GM21390 (cell line): ENCODE measurements at regions not wholly inside any gene's neighbourhood (a gene's known extent, or its start where the extent isn't known, plus 50 kb on each side); places are given as distances from the start of the nearest gene placed in this dataset.

Experiments
- ATAC-seq: cut with Tn5 transposase; IDR thresholded peaks from one replicate; pipeline ENCODE4 v1.9.1; 2021; ENCODE audit not compliant: unreplicated experiment

DNA sequence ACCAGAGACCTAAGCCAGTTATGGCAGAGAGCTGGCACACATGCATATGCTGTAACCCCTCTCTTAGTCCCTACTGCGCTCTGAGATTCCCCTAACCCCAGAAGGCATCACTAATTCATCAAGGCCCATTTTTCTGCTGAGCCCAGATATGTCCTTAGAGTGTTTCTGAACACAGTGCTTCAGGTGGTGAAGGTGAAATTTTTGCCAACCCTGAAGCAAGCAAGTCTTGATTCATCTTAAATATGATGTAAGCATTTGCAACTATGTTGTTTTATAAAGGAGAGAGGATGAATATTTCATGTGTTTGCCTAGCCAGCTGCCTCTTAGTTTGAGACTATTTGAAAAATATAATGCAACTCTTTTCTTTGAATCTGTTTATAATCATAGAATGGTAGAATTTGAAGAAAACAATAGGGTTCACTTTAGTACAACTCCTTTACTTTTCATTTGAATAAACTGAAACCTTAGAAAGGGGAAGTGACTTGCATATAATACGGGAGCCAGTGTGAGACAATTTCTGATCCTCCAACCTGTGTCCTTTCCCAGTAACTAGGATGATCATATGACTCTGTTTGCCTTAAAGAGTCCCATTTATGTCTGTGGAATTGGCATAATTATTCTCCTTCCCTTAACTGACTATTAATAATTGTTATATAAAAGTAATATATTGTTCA lies 194.3 kb upstream of the MTNR1B start:
- peak; percentile 59 for ATAC-seq

DNA sequence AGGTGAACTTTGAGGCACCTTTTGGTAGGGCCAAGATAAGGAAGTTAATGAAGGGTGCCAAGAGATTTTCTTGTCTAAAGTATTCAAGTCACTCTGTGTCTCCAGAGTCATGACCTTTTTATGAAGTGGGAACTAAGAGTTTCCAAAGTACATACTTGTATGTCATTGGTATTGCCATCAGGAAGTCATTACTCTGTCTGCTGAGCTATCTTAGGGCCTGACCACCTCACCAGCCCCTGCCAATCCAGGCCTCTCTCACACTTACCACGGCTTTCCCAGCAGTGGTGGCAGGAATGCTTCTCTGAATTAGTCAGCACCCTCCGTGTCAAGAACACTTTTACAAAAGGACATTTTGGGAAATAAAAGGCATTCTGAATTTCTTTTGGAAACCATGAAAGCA lies 192.8 kb upstream of the MTNR1B start:
- ATAC-seq: no peak

- ATAC-seq: no peak
These were observed 189.7 kb upstream of the MTNR1B start for GRCh38 chr11:92779746-92780145.

DNA sequence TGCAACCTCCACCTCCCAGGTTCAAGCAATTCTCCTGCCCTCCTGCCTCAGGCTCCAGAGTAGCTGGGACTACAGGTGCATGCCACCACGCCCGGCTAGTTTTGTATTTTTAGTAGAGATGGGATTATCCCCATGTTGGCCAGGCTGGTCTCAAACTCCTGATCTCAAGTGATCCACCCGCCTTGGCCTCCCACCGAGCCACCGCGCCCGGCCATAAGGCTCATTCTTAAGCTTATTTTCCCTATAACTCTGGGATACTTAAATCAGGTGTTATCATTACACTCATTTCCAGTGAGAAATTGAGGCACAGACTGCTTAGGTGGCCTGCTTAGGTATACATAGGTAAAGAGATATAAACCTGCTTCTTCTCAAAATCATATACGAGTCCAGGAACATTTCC lies 188.3 kb upstream of the MTNR1B start:
- no peak for ATAC-seq

DNA sequence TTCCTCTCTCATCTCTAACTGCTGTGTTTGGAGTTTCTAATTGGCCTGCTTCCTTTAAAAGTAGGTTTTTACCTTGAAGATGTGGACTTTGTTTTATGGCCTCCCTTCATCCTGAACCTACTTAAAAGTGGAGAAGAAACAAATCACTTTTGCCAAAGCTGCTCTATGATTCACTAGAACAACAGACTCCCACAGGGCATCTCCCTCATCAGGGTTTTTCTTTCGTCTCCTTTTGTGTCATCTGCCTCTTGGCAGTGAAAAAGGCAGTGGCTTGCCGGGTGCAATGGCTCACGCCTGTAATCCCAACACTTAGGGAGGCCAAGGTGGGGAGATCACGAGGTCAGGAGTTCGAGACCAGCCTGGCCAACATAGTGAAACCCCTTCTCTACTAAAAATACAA lies 186.6 kb upstream of the MTNR1B start:
- ATAC-seq: no peak

GRCh38 chr11:92784331-92784730 lies 185.1 kb upstream of the MTNR1B start:
- no peak for ATAC-seq

DNA sequence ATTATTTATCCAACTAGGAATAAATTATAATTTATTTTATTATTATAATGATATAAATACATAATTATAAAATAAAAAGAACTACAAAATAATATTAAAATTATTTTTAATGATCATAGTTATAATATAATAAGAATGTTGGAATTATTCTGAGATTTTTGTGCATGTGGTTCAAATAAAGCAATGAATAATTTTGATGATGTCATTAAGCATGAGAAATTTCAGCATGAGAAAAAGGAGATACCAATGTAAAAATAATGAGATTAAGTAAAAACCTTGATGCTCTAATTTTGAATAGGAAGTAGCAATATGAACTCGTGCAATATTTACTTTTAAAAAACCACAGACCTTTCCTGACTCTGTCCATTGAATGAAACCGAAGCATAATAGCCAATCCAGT lies 181.8 kb upstream of the MTNR1B start:
- no peak for ATAC-seq

DNA sequence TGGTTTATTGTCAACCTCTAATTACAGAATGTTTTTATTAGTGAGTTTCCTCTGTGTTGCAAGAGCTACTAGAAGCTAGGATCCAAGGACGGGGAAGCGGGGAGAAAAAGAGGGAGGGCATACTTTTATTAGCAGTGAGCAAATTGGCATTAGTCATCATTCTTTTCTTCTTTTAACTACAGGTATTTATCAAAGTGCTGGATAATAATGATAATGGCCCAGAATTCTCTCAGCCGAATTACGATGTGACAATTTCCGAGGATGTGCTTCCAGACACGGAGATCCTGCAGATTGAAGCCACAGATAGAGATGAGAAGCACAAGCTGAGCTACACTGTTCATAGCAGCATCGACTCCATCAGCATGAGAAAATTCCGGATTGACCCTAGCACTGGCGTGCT lies 179.7 kb upstream of the MTNR1B start:
- ATAC-seq: no peak

DNA sequence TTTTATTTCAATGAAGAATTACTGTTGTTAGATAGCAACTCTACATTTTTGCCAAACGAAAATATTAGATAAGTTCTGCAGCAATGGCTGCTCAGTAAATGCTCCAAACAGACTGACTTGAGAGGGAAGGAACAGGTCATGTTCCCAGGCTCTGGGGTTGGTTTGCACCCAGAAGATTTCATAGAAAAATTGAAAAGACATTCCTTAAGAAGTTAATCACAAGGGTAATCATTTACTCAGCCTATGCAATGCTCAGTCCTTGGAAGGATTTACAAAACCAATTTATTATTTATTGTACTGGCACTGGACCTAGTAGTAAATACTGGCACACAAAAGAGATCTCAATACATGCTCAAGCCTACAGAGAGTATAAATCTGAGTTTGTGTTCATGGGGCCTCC lies 179.1 kb upstream of the MTNR1B start:
- ATAC-seq: no peak

DNA sequence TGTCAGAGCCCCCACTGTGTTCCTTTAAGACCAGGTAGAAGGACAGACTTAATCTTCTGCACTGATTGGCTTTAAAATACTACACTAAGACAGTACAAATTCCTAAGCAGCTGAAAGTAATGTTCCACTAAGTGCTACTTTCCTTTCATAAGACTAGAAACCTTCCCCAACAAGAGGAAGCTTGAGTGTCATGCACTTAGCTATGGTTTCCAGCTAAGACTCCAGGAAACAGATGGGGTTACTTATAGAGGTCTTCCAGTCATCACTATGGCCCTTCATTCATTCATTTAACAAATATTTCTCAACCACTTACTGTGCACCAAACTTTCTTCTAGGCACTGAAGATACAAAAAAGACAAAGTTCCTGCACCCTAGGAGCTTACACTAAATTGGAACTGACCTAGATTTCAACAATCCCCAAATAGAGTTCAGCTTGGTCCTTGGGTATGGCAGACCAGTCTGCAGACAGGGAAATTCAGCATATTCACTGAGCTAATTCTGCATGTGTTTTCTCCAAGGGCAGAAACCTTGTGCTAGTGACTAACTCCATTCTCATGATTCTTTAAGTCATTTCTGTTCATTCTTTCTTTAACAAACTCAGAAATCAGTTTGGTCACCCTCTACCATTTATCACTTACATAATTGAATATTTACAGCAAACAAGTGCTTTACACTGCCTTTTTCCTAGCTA lies 178.4 kb upstream of the MTNR1B start:
- no peak for ATAC-seq

GRCh38 chr11:92791886-92792285 lies 177.6 kb upstream of the MTNR1B start:
- ATAC-seq: no peak

DNA sequence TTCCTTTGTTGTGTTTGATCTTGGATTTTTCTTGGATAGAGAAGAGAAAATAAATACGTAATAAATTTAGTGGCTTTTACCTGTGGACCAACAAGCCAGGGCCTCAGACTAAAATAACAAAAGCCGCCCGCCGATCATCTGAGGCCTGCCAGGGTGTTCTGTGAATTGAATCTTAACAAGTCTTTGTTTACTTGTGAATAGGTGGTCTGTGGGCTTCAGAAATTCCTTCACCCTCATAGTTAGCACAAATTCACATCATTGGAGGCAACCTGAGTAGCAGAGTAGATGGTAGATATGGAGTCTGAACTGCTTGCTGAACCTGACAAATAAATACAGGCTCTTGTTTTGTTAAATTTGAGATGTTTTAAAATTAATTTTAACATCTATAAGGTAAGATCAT lies 176.3 kb upstream of the MTNR1B start:
- no peak for ATAC-seq

GRCh38 chr11:92794783-92795182 lies 174.7 kb upstream of the MTNR1B start:
- no peak for ATAC-seq

- ATAC-seq: no peak
These were observed 172.7 kb upstream of the MTNR1B start for GRCh38 chr11:92796744-92797143.

DNA sequence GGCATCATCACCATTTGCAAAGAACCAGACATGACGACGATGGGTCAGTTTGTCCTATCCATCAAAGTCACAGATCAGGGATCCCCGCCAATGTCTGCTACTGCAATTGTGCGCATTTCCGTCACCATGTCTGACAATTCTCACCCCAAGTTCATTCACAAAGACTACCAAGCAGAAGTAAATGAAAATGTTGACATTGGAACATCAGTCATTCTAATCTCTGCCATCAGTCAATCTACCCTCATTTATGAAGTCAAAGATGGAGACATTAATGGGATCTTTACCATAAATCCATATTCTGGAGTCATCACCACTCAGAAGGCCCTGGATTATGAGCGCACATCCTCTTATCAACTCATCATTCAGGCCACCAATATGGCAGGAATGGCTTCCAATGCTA lies 171.6 kb upstream of the MTNR1B start:
- no peak for ATAC-seq

- ATAC-seq: no peak
These were observed 167.8 kb upstream of the MTNR1B start for GRCh38 chr11:92801685-92802084.

GRCh38 chr11:92802644-92803043 lies 166.8 kb upstream of the MTNR1B start:
- no peak for ATAC-seq

GRCh38 chr11:92803391-92803790 lies 166.1 kb upstream of the MTNR1B start:
- no peak for ATAC-seq

- ATAC-seq: no peak
These were observed 165.0 kb upstream of the MTNR1B start for GRCh38 chr11:92804388-92804966.

DNA sequence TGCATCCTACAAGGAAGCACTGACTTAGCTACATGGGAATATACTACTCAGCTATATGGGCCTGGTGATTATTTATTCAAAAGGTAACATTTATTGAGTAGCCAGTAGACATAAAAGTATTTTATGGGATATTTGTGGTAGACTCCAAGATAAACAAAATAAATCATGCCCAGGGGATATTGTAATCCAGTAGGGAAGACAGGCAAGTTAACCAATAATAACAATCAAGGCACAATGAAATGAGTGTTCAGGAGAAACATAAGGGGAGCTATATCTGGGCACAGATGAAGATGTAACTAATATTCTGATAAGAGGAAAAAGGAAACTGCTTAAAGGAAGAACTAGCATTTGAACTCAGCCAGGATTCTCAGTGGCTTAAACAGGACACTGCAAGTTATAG lies 161.4 kb upstream of the MTNR1B start:
- ATAC-seq: no peak

DNA sequence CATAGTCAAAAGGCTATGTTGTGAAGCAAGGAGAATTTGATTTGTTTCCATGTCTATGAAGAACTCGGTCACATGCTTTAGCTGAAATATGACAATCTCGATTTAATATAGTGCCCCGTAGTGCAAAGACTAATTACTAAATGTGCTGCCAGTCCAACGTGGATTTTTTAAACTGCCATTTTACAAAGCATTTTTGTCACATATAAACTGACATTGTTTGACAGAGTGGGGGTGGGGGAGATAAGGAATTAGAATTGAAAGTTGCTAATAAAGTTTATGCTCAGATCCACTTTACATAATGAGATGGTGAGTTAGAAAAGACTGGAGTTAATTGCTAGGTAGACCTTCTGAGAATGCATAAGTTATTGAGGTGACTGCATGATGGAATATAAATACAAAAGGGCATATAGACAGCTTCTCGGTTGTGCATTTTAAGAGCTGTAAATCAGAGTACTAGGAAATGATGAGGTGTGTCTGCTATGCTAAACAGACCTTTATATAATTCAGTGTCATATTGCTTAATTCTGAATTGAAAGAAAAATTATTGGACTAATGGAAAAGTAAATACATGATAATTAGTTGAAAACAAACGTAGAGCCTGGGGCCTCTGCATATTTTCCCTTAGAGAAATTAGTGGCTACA lies 158.9 kb upstream of the MTNR1B start:
- ATAC-seq: no peak

GRCh38 chr11:92811341-92811740 lies 158.1 kb upstream of the MTNR1B start:
- ATAC-seq: no peak
